ENCODE measurements at regions not wholly inside any gene's neighbourhood (a gene's known extent, or its start where the extent isn't known, plus 50 kb on each side); places are given as distances from the start of the nearest gene placed in this dataset.

DNA sequence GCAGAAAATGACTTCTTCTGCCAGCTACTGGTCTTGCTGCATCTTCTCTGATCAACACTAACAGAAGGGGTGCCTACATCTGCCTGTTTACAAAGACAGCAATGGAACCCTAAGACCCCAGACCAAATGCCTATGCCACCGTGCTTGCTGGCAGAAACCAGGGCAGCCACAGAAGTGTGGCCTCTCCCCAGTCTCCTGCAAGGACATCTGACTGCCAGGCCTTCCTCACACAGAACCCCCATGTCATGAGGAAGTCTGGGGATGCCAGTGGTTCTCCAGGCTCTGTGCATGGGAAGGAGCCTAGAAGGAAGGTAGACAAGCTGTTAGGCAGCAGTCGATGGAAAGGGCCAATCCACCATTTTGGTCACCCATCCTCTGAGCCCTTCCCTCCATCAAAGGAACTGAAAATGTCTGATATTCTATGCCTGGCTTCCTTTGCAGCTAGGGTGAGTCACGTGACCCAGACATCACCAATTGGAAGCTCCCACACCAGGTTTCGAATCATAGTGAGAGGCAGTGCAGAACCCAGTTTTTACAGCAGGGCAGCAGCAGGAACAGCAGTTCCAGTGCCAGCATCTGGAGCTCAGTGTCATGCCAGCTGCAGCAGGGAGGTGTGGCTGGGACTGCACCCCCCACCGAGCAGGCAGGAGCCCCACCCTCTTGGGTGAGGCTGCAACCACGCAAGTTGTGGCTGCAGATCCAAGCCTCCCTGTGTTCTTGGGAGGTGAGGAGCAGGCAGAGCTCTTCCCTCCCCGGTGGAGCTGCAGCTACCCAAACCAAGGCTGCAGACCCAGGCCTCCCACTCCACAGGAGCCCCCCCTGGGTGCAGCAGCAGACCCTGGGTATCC lies 123.4 kb downstream of the OLFM1 start:
- H3K4me3 ChIP-seq (replicated peaks; ENCODE audit: insufficient read depth, low read length): no peak overlapping the region

DNA sequence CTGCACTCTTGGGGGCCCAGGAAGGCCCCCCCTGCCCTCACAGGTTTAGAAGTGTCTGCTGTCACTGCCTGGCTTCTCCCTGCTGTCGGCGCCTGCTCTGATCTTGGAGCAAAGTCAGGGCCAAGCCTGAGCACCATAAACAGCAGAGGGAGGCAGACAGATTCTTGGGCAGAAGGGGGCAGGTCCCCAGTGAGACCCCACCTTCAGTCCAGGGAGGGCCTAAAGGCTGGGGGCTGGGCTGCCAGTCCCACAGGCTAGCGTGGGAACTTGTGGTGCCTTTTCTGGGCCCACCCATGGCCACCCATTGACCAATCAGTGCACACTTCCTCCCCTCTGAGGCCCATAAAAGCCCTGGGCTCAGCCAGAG lies 124.0 kb downstream of the OLFM1 start:
- Histone ChIP-seq H3K27ac (replicated peaks) (no peak overlapping the region), H3K4me3 (replicated peaks; ENCODE audit: insufficient read depth, low read length) (no peak overlapping the region), H3K27me3 (ENCODE audit: insufficient read depth, poor library complexity, severe bottlenecking) (no peaks in the 10 kb centered on the region)
- no peak for TF ChIP-seq GABPA (IDR thresholded peaks at IDR 0.05; ENCODE audit: low read depth)
- TF ChIP-seq, protein P1, sequence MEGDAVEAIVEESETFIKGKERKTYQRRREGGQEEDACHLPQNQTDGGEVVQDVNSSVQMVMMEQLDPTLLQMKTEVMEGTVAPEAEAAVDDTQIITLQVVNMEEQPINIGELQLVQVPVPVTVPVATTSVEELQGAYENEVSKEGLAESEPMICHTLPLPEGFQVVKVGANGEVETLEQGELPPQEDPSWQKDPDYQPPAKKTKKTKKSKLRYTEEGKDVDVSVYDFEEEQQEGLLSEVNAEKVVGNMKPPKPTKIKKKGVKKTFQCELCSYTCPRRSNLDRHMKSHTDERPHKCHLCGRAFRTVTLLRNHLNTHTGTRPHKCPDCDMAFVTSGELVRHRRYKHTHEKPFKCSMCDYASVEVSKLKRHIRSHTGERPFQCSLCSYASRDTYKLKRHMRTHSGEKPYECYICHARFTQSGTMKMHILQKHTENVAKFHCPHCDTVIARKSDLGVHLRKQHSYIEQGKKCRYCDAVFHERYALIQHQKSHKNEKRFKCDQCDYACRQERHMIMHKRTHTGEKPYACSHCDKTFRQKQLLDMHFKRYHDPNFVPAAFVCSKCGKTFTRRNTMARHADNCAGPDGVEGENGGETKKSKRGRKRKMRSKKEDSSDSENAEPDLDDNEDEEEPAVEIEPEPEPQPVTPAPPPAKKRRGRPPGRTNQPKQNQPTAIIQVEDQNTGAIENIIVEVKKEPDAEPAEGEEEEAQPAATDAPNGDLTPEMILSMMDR (IDR thresholded peaks at IDR 0.05; ENCODE audit: insufficient read depth, low read length): no peak
- TF ChIP-seq, protein P2, sequence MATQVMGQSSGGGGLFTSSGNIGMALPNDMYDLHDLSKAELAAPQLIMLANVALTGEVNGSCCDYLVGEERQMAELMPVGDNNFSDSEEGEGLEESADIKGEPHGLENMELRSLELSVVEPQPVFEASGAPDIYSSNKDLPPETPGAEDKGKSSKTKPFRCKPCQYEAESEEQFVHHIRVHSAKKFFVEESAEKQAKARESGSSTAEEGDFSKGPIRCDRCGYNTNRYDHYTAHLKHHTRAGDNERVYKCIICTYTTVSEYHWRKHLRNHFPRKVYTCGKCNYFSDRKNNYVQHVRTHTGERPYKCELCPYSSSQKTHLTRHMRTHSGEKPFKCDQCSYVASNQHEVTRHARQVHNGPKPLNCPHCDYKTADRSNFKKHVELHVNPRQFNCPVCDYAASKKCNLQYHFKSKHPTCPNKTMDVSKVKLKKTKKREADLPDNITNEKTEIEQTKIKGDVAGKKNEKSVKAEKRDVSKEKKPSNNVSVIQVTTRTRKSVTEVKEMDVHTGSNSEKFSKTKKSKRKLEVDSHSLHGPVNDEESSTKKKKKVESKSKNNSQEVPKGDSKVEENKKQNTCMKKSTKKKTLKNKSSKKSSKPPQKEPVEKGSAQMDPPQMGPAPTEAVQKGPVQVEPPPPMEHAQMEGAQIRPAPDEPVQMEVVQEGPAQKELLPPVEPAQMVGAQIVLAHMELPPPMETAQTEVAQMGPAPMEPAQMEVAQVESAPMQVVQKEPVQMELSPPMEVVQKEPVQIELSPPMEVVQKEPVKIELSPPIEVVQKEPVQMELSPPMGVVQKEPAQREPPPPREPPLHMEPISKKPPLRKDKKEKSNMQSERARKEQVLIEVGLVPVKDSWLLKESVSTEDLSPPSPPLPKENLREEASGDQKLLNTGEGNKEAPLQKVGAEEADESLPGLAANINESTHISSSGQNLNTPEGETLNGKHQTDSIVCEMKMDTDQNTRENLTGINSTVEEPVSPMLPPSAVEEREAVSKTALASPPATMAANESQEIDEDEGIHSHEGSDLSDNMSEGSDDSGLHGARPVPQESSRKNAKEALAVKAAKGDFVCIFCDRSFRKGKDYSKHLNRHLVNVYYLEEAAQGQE (IDR thresholded peaks at IDR 0.05; ENCODE audit: insufficient replicate concordance, low read depth): no peak
- no peak for TF ChIP-seq POLR2AphosphoS5 (IDR thresholded peaks at IDR 0.05; ENCODE audit: low read depth)
- TF ChIP-seq SPI1 (IDR thresholded peaks at IDR 0.05; ENCODE audit: borderline replicate concordance, low read depth): no peak
- DNase-seq (ENCODE audit: low read depth in 1 of 2, low spot score in 1 of 2): no peak

More for the DNA sequence above, 123.4 kb downstream of the OLFM1 start:
- no peak for TF ChIP-seq GABPA (IDR thresholded peaks at IDR 0.05; ENCODE audit: low read depth)
- TF ChIP-seq, protein P2 (IDR thresholded peaks at IDR 0.05; ENCODE audit: insufficient replicate concordance, low read depth): no peak
- no peak for TF ChIP-seq POLR2AphosphoS5 (IDR thresholded peaks at IDR 0.05; ENCODE audit: low read depth)
- TF ChIP-seq, protein P1 (IDR thresholded peaks at IDR 0.05; ENCODE audit: insufficient read depth, low read length): no peak
- no peak for TF ChIP-seq SPI1 (IDR thresholded peaks at IDR 0.05; ENCODE audit: borderline replicate concordance, low read depth)
- no peaks in the 10 kb centered on the region for H3K27me3 ChIP-seq (ENCODE audit: insufficient read depth, poor library complexity, severe bottlenecking)
- H3K27ac ChIP-seq (replicated peaks): no peak overlapping the region
- no peak for DNase-seq (ENCODE audit: low read depth in 1 of 2, low spot score in 1 of 2)

DNA sequence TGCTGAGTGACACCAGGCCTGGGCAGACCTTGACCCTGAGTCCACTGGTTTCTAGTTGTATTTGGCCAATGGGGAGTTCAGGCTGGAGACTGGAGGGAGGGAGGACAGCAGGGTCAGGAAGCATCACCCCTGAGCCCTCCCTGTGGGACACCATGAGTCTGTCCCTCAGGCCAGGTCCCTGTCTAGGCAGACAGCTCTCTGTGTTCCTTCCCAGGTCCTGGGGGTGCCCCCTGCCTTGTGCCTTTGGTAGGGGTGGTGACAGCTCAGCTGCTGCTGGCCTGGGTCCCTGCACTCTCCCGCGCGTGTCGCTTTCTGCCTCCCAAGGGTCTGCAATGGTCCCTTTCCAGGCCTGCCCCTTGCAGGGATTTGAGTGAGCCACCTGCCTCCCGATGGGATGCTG lies 125.5 kb downstream of the OLFM1 start:
- Histone ChIP-seq H3K27me3 (ENCODE audit: insufficient read depth, poor library complexity, severe bottlenecking) (no peaks in the 10 kb centered on the region), H3K4me3 (replicated peaks; ENCODE audit: insufficient read depth, low read length) (no peak overlapping the region), H3K27ac (replicated peaks) (no peak overlapping the region)
- DNase-seq (ENCODE audit: low read depth in 1 of 2, low spot score in 1 of 2): no peak
- TF ChIP-seq, protein P1 (IDR thresholded peaks at IDR 0.05; ENCODE audit: insufficient read depth, low read length): no peak
- TF ChIP-seq, protein P2 (IDR thresholded peaks at IDR 0.05; ENCODE audit: insufficient replicate concordance, low read depth): no peak
- TF ChIP-seq SPI1 (IDR thresholded peaks at IDR 0.05; ENCODE audit: borderline replicate concordance, low read depth) (no peak), POLR2AphosphoS5 (IDR thresholded peaks at IDR 0.05; ENCODE audit: low read depth) (no peak), GABPA (IDR thresholded peaks at IDR 0.05; ENCODE audit: low read depth) (no peak)
